ENCODE measurements at regions not wholly inside any gene's neighbourhood (a gene's known extent, or its start where the extent isn't known, plus 50 kb on each side); places are given as distances from the start of the nearest gene placed in this dataset.

- DNase-seq (ENCODE audit: low read depth) = no peak
- TF ChIP-seq, protein P1, sequence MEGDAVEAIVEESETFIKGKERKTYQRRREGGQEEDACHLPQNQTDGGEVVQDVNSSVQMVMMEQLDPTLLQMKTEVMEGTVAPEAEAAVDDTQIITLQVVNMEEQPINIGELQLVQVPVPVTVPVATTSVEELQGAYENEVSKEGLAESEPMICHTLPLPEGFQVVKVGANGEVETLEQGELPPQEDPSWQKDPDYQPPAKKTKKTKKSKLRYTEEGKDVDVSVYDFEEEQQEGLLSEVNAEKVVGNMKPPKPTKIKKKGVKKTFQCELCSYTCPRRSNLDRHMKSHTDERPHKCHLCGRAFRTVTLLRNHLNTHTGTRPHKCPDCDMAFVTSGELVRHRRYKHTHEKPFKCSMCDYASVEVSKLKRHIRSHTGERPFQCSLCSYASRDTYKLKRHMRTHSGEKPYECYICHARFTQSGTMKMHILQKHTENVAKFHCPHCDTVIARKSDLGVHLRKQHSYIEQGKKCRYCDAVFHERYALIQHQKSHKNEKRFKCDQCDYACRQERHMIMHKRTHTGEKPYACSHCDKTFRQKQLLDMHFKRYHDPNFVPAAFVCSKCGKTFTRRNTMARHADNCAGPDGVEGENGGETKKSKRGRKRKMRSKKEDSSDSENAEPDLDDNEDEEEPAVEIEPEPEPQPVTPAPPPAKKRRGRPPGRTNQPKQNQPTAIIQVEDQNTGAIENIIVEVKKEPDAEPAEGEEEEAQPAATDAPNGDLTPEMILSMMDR (IDR thresholded peaks at IDR 0.05; ENCODE audit: insufficient read depth, low read depth, low read length, missing control alignments) = no peak
- H3K4me3 ChIP-seq (ENCODE audit: low read length) = no peak overlapping the region
Measured at GRCh38 chr6:11903645-11904044, 108.5 kb upstream of the HIVEP1 start.

GRCh38 chr6:11902527-11902926, 109.6 kb upstream of the HIVEP1 start:
- no peak for DNase-seq (ENCODE audit: low read depth)
- TF ChIP-seq, protein P1 (IDR thresholded peaks at IDR 0.05; ENCODE audit: insufficient read depth, low read depth, low read length, missing control alignments) = no peak
- H3K4me3 ChIP-seq (ENCODE audit: low read length) = no peak overlapping the region

DNA sequence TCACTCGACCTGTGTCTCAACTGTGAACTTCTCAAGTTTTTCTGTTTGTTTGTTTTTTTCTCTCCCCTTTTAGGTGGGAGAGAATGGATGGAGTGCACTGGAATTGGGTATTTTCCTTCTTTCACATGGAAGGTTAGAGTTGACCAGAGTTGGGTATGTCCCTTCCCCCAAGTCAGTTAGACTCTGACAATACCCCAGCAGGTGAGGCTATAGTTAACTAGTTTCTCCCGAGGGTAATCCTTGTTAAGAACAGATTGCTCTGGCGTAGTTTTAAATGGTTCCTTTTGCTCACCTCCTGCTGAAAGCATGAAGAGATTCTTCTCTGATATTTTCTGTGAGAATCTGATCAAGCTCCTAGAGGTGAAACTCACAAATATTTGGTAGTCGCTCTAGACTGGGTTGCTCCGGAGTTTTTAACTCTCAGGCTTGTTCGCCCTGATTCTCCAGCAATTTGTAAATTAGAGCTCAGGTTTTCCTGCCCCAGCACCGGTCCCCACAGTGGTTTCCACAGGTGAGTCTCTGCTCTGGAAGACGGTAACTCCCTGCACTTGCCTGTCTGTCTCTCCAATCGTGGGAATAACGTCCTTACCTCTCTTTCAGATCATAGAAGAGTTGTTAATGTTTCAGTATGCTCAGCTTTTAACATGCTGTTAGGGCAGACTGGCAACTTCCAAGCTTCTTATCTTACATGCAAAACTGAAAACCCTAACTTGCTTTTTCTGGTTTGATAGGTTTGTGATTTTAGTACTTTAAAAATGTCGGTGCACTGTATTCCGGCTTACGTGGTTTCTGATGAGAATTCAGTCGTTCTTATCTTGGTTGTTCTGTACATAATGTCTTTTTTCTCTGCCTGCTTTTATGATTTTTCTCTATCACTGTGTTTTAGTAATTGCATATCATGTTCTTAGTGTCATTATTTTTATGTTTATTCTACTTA, 111.2 kb upstream of the HIVEP1 start:
- H3K4me3 ChIP-seq (ENCODE audit: low read length) = no peak overlapping the region
- TF ChIP-seq, protein P1 (IDR thresholded peaks at IDR 0.05; ENCODE audit: insufficient read depth, low read depth, low read length, missing control alignments) = no peak
- no peak for DNase-seq (ENCODE audit: low read depth)

- H3K4me3 ChIP-seq (ENCODE audit: low read length) = no peak overlapping the region
- no peak for DNase-seq (ENCODE audit: low read depth)
- TF ChIP-seq, protein P1 (IDR thresholded peaks at IDR 0.05; ENCODE audit: insufficient read depth, low read depth, low read length, missing control alignments) = no peak
Measured at GRCh38 chr6:11899645-11900044, 112.5 kb upstream of the HIVEP1 start.

- TF ChIP-seq, protein P1 (IDR thresholded peaks at IDR 0.05; ENCODE audit: insufficient read depth, low read depth, low read length, missing control alignments) = no peak
- no peak for DNase-seq (ENCODE audit: low read depth)
- no peak overlapping the region for H3K4me3 ChIP-seq (ENCODE audit: low read length)
Measured at GRCh38 chr6:11894212-11894611, 115.6 kb upstream of the ADTRP start.

DNA sequence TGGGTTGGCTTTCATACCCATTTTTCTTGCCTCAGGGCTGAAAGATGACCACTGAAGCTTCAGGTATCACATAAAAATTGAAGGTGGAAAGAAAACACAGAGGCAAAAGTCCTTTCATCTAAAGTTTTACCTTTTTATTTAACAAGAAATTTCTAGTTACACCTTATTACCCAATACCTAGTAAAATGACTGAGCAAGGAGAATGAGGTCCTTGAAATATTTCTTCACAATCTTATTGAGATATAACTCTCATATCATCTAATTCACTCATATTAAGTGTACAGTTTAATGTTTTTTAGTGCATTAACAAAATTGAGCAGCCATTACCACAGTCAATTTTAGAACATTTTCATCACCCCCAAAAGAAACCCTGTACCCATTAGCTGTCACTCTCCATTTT, 112.9 kb upstream of the ADTRP start:
- DNase-seq (ENCODE audit: low read depth) = no peak
- TF ChIP-seq, protein P1 (IDR thresholded peaks at IDR 0.05; ENCODE audit: insufficient read depth, low read depth, low read length, missing control alignments) = no peak

GRCh38 chr6:11890849-11891248, 112.2 kb upstream of the ADTRP start:
- no peak for DNase-seq (ENCODE audit: low read depth)
- H3K4me3 ChIP-seq (ENCODE audit: low read length) = no peak overlapping the region
- TF ChIP-seq, protein P1 (IDR thresholded peaks at IDR 0.05; ENCODE audit: insufficient read depth, low read depth, low read length, missing control alignments) = no peak

More for the DNA sequence above, 112.9 kb upstream of the ADTRP start:
- H3K4me3 ChIP-seq (ENCODE audit: low read length) = no peak overlapping the region
